ENCODE measurements at regions not wholly inside any gene's neighbourhood (a gene's known extent, or its start where the extent isn't known, plus 50 kb on each side); places are given as distances from the start of the nearest gene placed in this dataset.
"Not testable (repeated sequence)": the region's sequence is repeated elsewhere in the genome, so short reads cannot be mapped to it uniquely, and the experiment has no call there.

GRCh38 chr2:34179511-34179910, 580.4 kb upstream of the FAM98A start:
- no peak for DNase-seq (ENCODE audit: low read depth)

- DNase-seq (ENCODE audit: low read depth), result no peak
These were observed 579.4 kb upstream of the FAM98A start for GRCh38 chr2:34178482-34178881.

GRCh38 chr2:34176693-34177092, 577.6 kb upstream of the FAM98A start:
- DNase-seq (ENCODE audit: low read depth), result no peak

GRCh38 chr2:34174506-34174905, 575.4 kb upstream of the FAM98A start:
- DNase-seq (ENCODE audit: low read depth), result no peak

GRCh38 chr2:34162231-34162630, 563.1 kb upstream of the FAM98A start:
- no peak for DNase-seq (ENCODE audit: low read depth)

- DNase-seq (ENCODE audit: low read depth), result no peak
These were observed 562.5 kb upstream of the FAM98A start for GRCh38 chr2:34161549-34161948.

GRCh38 chr2:34159901-34160300, 560.8 kb upstream of the FAM98A start:
- no peak for DNase-seq (ENCODE audit: low read depth)

- DNase-seq (ENCODE audit: low read depth), result no peak
These were observed 554.4 kb upstream of the FAM98A start for GRCh38 chr2:34153484-34153883.

- no peak for DNase-seq (ENCODE audit: low read depth)
These were observed 548.7 kb upstream of the FAM98A start for GRCh38 chr2:34147780-34148179.

GRCh38 chr2:34143149-34143548, 544.0 kb upstream of the FAM98A start:
- no peak for DNase-seq (ENCODE audit: low read depth)

- not testable (repeated sequence) for DNase-seq (ENCODE audit: low read depth)
These were observed 543.5 kb upstream of the FAM98A start for GRCh38 chr2:34142531-34143008.

- DNase-seq (ENCODE audit: low read depth), result not testable (repeated sequence)
These were observed 534.0 kb upstream of the FAM98A start for GRCh38 chr2:34133065-34133464.

- DNase-seq (ENCODE audit: low read depth), result no peak
These were observed 527.2 kb upstream of the FAM98A start for GRCh38 chr2:34126279-34126678.

- DNase-seq (ENCODE audit: low read depth), result no peak
These were observed 525.1 kb upstream of the FAM98A start for GRCh38 chr2:34123996-34124785.

- no peak for DNase-seq (ENCODE audit: low read depth)
These were observed 522.0 kb upstream of the FAM98A start for GRCh38 chr2:34121076-34121475.

- DNase-seq (ENCODE audit: low read depth), result no peak
These were observed 516.0 kb upstream of the FAM98A start for GRCh38 chr2:34115076-34115475.

- DNase-seq (ENCODE audit: low read depth), result no peak
These were observed 513.1 kb upstream of the FAM98A start for GRCh38 chr2:34112161-34112560.

- no peak for DNase-seq (ENCODE audit: low read depth)
These were observed 511.3 kb upstream of the FAM98A start for GRCh38 chr2:34110392-34110791.

GRCh38 chr2:34107811-34108210, 508.7 kb upstream of the FAM98A start:
- no peak for DNase-seq (ENCODE audit: low read depth)

- DNase-seq (ENCODE audit: low read depth), result no peak
These were observed 506.1 kb upstream of the FAM98A start for GRCh38 chr2:34105006-34105767.

- no peak for DNase-seq (ENCODE audit: low read depth)
These were observed 505.5 kb upstream of the FAM98A start for GRCh38 chr2:34104601-34105000.

- DNase-seq (ENCODE audit: low read depth), result no peak
These were observed 504.3 kb upstream of the FAM98A start for GRCh38 chr2:34103437-34103836.

GRCh38 chr2:34102339-34102738, 503.2 kb upstream of the FAM98A start:
- DNase-seq (ENCODE audit: low read depth), result no peak
